GM23338 (cell line): ENCODE measurements at regions not wholly inside any gene's neighbourhood (a gene's known extent, or its start where the extent isn't known, plus 50 kb on each side); places are given as distances from the start of the nearest gene placed in this dataset.

Source experiments
- EZH2phosphoT487 ChIP-seq: fragments of 200-600 bp; sonication (generic); IDR thresholded peaks from one replicate; pipeline ENCODE4 v1.8.1; 2018; ENCODE audit warnings: antibody characterized with exemption; ENCODE audit not compliant: unreplicated experiment
- POLR2AphosphoS5 ChIP-seq: IDR thresholded peaks from 2 replicates; pipeline ENCODE4 v1.6.1; 2016; ENCODE audit warnings: antibody characterized with exemption, low read depth
- TF ChIP-seq, protein P1 (sequence below), 2 experiments: fragments of 200-600 bp in 1 of 2; sonication (generic) in 1 of 2; conservative IDR thresholded peaks; 2 replicates each; pipeline versions ENCODE4 v1.5.1 to v1.6.1; 2016 to 2017; ENCODE audit warnings: antibody characterized with exemption in 2 of 2, low read depth in 2 of 2, mild to moderate bottlenecking in 2 of 2, moderate library complexity in 1 of 2

DNA sequence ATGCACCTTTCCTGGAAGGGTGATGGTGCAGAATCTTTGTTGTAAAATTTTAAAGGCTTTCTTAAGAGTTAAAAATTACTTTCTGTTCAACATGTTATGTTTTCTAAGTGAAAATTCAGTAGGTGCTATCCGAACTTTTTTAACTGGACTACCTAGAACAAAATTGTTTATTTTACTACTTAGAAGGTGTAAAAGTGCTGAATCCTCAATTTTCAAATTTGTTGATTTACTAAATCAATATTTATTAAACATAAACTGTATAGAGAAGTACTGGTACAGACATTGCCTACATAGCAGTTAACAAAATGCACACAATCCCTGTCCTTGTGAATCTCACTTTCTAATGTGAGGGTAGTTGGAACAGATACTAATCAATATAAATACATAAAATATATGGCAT, 277.5 kb downstream of the CTH start:
- TF ChIP-seq, protein P1, sequence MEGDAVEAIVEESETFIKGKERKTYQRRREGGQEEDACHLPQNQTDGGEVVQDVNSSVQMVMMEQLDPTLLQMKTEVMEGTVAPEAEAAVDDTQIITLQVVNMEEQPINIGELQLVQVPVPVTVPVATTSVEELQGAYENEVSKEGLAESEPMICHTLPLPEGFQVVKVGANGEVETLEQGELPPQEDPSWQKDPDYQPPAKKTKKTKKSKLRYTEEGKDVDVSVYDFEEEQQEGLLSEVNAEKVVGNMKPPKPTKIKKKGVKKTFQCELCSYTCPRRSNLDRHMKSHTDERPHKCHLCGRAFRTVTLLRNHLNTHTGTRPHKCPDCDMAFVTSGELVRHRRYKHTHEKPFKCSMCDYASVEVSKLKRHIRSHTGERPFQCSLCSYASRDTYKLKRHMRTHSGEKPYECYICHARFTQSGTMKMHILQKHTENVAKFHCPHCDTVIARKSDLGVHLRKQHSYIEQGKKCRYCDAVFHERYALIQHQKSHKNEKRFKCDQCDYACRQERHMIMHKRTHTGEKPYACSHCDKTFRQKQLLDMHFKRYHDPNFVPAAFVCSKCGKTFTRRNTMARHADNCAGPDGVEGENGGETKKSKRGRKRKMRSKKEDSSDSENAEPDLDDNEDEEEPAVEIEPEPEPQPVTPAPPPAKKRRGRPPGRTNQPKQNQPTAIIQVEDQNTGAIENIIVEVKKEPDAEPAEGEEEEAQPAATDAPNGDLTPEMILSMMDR (conservative IDR thresholded peaks at IDR 0.05; ENCODE audit: low read depth in 2 of 2) = no peak
- TF ChIP-seq POLR2AphosphoS5 (no peak), EZH2phosphoT487 (no peak)
